Transverse colon (tissue), 4 donors: ENCODE measurements at regions not wholly inside any gene's neighbourhood (a gene's known extent, or its start where the extent isn't known, plus 50 kb on each side); places are given as distances from the start of the nearest gene placed in this dataset.

Experiments
- CTCF ChIP-seq, 5 experiments: fragments of 200-600 bp in 3 of 5; fragments of 450-650 bp in 2 of 5; sonication (generic) in 3 of 5; IDR thresholded peaks; 1 replicate in 2 of 5; 2 replicates in 3 of 5; pipeline ENCODE4 v1.5.1; 2016 to 2017; ENCODE audit warnings: antibody characterized with exemption in 5 of 5, inconsistent platforms in 3 of 5, mild to moderate bottlenecking in 2 of 5, moderate library complexity in 1 of 5
- POLR2A ChIP-seq: fragments of 450-650 bp; IDR thresholded peaks from one replicate; pipeline ENCODE4 v1.6.1; 2016; ENCODE audit warnings: antibody characterized with exemption, mild to moderate bottlenecking, moderate library complexity
- POLR2AphosphoS5 ChIP-seq, 3 donors: sonication (generic); formaldehyde crosslinking; IDR thresholded peaks; one replicate each; pipeline ENCODE4 v1.6.1; 2016; ENCODE audit warnings: antibody characterized with exemption in 3 of 3

GRCh38 chr6:153862139-153862538 is 176.9 kb upstream of the OPRM1 start:
- TF ChIP-seq CTCF (IDR thresholded peaks at IDR 0.05) = no peak
- TF ChIP-seq POLR2AphosphoS5 (IDR thresholded peaks at IDR 0.05) = no peak
- TF ChIP-seq POLR2A = no peak
